ENCODE measurements at regions not wholly inside any gene's neighbourhood (a gene's known extent, or its start where the extent isn't known, plus 50 kb on each side); places are given as distances from the start of the nearest gene placed in this dataset.

- DNase-seq: no peak
Measured at GRCh38 chr20:6178537-6178936, 55.7 kb upstream of the FERMT1 start.

GRCh38 chr20:6173481-6173880 lies 50.7 kb upstream of the FERMT1 start:
- no peak for DNase-seq

Data from T1000 (cell line).